A172 (cell line): ENCODE measurements at regions not wholly inside any gene's neighbourhood (a gene's known extent, or its start where the extent isn't known, plus 50 kb on each side); places are given as distances from the start of the nearest gene placed in this dataset.

Experiments
- DNase-seq: peaks from one replicate; pipeline ENCODE4 v3.0.0-alpha.2; 2015; ENCODE audit warnings: low spot score

DNA sequence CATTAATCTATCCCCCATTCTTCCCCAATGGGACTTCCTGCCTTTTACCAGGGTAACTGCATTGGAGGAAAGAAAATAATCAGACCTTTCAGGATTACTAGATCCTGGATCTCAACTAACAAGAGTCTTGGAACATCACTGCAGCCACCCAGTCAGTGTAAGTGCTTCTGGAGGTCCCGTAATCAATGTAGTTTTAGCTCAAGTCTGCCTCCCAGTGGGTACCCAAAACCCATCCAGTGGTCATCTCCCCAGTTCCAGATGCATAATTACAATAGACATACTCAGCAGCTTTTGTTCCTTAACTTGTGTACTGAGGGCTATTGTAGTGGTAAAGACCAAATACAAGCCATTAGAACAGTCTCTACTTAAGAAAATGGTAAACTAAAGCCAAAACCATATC, 319.1 kb downstream of the GPATCH2 start:
- DNase-seq, result no peak

DNA sequence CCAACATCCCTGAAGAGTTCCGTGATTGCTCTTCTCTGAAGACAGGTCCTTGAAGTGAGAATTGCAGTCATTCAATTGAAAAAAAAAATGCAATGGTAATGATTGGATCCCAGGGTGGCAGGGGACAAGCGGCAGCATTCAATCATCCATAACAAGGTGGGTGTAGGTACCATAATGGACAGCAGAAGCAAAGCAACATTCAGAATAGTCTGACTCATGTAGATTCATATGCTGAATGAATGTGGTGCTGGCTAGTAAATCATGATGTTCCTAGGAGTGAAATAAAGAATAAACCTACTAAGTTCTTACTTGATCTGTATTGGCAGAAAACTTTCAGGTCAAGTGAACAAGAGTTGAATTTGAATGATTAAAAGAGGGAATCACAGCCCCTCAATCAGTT, 319.6 kb downstream of the GPATCH2 start:
- no peak for DNase-seq

DNA sequence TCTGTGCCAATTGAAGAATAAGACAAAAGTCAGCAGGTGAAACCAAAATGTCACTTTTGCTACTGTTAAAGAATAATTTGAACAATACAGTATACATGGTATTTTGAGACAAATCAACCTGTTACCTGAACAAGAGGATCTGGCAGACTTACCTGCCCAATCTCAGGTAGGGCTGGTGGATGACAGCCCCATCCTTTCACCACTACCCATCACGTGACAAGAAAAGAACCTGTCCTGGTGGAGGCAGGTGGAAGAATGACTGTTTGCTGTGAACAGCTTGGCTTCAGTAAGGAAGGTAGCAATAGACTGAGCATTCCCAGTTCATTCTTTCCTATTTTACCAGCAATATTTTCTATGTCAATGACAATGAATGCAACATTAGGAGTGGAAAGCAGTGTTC, 349.6 kb downstream of the GPATCH2 start:
- no peak for DNase-seq

DNA sequence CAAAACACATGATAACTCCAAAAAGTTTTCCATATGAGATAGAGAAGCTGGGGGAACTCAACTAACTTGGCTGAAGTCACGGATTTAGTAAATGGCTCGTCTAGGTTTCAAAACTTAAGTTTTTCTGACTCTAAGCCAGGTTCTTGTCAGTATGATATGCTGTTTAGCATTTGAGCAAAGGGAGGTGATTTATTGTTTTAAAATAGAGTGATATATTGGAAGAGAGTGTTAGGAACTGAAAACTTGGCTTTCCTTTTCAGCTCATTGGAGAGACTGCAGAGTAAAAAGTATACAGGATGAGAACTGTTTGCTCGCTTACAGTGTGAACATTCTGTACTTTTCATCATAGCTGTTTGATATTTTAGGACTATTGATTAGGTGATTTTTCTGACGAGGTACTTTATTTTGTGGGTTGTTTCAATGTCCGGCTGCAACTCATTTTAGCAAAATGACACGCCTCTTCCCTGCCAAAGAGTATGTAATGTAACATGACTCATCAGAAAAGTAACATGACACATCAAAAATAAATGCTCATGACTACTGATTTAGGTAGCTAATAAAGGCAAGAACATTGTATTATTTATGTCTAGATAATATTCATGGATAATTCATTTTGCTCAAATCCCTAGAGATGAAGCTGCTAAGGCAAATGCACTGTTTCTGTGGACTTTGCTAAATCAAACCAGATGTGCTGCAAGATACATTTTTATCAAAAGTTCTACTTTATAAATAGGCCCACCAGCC, 355.1 kb downstream of the GPATCH2 start:
- peak; percentile 53 for DNase-seq

DNA sequence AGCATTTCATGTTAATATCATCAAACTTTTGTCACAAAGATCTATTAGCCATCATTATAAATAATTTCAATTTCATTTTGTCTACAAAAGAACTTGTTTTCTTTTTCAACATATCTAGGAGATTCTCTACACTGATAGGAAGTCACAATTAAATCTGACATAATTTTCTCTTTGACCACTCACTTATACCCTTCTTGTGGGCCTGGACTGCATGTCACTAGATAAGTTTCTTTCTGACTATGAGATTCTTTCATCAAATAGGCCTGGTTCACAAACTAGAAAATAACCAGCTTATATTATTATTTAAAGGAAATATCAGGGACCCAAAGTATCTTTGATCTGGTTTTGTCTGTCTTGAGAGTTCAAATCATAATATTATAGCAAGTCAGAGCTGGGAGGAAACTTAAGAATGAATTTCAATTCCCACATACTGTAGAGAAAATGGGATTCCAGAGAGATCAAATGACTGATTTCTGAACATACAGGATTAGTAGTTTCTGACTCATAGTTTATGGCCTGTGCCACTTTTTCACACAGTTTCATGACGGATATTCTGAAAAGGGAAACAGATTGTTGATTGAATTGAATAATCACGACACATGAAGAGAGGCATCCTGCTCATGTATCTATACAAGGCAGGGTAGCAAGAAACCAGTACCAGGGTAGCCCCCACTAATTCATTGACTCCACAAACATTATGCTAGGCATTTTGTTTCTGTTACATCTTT, 355.8 kb downstream of the GPATCH2 start:
- peak; percentile 52 for DNase-seq

DNA sequence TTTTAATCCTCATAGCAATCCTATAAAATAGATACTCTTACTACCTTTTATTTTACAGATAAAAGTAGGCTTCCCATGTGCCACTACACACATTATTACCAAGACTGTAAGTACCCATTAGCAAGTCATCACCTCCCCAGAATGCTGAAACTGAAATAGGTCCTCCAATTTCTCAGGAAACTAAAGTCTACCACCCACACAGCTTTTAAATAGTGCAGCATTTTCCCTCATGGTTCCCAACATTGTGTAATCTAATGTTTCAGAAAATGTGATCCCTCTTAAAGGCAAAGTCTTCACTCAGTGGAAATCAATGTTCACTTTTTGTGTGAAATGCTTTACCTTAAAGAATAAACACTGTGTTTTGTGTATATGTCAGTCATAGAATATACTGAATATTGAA, 356.5 kb downstream of the GPATCH2 start:
- no peak for DNase-seq

DNA sequence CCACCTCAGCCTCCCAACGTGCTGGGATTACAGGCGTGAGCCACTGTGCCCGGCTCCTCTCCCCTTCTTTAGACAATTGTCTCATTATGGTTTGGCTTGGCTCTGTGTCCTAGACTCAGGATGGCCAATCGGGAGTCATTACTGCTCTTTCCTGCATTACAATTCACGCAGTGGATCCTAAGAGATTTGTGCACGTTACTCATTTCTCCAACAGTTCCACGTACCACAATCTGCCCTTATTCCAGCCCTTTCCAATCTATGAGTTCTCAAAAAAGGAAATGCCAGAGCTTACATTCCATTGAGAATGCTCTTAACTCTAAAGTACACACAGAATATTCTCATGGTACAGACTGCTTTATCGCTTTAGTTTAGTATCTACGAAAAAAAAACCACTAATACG, 357.0 kb downstream of the GPATCH2 start:
- DNase-seq, result no peak

DNA sequence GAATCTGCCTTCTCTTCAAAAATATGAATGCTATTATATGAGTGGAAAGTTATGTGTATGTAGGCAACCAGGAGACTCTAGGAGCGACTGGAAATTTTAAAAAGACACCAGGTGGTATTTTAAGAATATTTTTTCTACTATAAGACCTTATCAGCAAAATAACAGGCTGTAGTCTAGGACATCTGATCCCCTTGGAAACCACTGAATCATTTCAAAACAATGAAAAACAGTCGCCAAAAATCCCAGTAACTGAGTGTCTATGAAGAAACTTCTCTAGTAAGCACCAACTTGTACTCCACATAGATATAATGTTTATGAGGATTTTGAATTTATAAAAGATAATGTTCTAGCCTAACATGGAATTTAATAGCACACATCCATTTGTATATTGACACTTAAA, 358.5 kb downstream of the GPATCH2 start:
- DNase-seq, result peak; percentile 21

DNA sequence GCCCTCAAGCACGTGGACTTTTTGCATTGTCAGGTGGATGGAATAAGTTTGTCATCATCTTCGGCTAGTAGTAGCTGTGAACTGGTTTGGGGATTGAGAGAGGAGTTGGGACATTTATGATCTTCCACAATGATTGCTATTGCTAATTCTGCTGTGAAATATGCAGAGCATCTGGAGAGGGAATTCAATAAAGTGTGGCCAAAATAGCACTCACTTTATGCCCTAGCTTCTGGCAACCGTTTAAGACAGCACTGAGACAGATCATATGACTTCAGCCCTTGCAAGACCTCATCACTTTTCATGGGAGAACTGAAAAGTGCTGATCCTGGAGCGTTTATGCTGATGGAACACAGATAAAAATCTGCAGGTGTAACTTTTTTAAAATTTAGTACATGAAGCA, 360.8 kb downstream of the GPATCH2 start:
- no peak for DNase-seq

DNA sequence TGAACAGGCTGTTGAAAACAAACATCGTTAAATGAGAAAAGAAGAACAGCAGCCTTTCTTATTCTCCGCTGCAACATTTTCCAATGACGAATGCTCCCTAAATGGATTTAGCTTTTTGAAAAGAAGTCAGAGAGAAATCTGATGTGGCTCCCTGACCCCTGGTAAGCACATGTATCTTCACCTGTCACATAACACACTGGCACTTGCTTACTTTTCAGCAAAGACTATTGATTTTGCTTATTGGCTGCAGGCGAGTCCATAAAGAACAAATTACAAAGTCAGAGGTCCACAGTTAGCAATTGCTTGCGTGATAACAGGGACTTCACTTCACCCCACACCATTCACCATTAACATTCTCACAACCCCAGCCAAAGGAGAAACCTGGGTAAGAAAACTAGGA, 362.8 kb downstream of the GPATCH2 start:
- no peak for DNase-seq

DNA sequence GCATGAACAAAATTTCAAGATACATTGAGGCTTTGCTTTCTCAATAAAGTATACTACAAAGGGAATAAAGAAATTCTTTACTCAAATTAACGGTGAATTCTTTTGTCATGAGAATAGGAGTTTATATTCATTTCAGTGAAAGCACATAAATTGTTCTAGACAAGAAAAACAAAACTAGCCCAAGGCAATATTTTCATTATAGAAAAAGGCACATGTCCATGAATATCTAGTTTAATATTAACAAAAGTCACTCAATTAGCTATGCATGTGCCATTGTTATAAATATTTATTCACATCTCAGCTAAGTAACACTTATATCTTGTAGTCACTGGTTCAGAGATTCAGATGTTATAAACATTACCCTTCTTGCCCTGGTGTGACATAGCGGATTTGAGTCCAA, 369.3 kb downstream of the GPATCH2 start:
- DNase-seq, result no peak

DNA sequence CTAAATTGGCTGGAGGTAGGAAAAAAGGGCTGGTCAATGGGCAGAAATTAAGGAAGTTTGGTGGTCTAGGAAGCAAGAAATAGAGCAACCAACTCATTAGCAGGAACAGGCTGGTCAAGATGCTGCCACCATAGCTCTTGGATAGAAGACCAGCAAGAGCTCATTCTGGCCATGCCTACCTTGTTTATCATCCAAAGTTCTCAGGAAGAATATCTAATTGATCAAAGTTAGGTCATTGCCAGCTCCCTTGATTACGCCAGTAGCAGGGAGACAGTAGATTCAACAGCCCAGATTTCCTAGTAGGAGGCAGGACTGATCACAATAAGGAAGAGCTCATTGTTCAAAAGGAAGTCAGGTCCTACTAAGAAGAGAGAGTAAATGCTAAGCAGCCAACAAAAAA, 370.2 kb downstream of the GPATCH2 start:
- no peak for DNase-seq

DNA sequence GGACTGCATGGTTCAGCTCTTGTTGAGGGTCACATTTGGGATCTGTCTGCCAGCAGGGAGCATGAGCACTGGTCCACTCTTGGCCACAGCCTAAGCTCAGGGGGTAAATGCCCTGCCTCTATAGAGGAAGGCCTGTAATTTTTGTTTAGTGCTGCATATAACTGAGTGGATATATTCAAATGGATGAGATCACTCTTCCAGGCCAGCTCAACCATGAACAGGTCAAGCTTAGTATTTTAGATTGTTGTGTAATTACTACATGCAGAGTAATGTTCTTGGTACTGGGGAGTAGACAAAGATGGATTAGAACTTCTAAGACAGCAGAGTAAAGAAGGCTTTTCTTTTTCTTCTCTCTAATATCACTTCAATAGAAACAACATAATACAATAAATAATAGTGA, 376.9 kb downstream of the GPATCH2 start:
- DNase-seq, result no peak

DNA sequence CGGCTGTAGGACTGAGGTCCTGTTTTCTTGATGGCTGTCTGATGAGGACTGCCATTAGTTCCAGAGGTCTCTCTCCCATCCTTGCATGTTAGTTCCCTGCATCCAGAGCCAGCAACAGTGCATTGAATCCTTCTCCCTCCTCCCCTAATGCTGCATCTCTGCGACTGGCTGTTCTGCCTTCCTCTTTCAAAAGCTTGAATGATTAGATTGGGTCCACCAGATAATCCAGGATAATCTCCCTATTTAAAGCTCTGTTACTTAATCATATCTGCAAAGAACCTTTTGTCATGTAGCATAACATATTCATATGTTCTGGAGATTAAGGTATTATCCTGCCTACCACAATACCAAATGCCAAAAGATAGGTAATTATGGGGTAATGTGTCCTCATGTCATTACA, 377.5 kb downstream of the GPATCH2 start:
- no peak for DNase-seq

DNA sequence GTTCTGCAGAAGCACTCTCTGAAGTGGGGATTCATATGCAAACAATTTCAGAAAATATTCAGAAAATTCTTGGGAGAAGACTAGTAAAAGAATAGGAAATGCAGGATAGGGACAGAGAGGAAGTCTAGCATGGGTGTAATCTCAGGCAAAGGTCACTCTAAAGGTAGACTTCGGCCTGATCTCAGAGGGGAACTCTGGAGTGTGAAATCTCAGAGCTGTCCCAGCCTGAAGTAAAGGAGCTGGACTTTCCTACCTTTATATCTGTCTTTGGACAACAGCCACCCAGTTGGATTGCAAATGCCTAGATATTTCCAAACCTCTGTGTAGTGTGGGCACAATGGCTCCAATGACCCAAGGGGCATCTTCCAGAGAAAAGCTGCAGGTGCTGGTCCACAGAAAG, 379.8 kb downstream of the GPATCH2 start:
- no peak for DNase-seq

DNA sequence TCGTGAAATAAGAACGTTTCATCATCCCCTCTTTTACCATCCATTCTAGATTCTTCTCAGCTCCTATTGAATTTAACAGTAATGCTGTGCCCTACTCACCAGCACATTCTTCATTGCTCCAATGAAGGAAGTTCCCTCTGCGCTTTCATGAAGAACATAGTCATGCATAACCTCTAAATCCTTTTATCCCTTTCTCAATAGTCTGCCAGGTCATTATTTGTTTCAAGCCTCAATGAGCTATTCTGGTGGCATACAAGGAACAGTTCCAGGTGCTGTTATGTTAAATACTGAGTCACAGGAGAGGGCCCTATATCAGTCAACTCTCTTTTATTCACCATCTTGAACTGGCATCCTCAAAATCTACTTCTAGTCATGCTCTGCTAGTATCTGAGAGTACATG, 381.0 kb downstream of the GPATCH2 start:
- DNase-seq, result no peak

DNA sequence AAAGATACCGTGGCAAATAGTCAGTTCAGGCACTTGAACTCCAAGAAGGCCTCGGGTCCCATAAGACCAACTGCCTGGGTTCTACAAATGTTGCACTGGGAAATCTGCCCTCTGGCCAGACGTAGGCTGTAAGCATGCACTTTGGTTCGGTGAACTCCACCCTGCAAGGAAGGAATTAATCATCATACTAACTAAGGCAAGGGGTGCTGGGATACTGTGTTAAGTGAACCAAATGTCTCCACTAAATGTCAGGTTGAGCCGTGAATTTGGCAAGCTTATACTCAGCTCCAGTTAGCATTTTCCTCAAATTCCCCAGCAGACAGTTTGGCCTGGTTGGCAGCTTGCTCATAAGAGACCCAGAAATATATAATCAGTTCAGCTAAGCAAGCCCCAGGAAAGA, 385.9 kb downstream of the GPATCH2 start:
- no peak for DNase-seq

DNA sequence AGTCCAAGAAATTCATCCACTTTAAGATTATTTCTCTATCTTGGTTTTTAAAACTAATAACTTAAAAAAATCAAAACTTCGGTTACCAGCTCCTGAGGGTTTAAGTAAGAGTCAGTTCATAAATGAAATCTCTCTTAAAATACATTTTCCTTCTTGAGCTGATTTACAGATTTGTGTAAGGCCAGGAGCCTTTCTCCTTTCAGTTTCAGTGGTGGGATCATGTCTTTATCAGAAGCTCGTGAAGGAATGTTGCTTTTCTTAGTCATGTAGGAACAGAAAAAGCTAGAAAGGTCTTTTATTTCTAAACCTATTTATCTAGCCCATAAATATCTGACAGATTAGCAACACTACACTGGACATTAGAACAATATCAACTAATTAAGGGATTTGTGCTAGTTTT, 390.2 kb downstream of the GPATCH2 start:
- no peak for DNase-seq

DNA sequence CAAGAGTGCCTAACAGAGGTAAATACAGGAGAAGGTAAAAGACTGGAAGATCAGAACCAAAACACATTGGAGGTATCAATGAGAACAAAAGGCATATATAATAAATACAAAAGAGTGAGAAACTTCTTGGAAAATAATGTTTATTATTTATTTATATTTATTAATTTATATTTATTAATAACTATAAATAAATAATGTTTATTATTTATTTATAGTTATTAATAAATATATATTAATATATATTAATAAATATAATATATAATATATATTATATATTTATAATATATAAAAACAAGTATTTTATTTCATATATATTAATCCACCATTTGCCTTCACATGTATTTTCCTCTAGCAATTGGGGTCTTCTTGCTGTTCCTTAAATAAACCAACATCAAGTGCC, 391.9 kb downstream of the GPATCH2 start:
- no peak for DNase-seq

DNA sequence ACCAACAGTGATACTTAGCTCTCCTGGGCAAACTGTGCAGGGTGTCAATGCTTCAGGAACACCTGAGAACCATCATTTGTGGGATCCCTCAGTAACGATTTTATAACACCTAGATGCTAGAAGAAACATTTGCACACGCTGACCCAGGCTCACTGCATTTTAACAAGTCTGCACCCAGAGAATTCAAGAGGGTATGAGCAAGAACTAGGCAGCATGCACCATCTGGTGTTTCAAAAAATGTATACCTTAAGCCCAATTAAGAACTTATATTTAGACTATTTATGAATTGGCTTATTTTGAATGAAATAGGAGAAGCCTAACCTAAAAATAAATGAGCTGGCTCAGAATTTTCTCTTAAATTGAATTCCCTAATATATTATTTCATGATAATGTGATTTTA, 400.5 kb downstream of the GPATCH2 start:
- DNase-seq, result no peak

DNA sequence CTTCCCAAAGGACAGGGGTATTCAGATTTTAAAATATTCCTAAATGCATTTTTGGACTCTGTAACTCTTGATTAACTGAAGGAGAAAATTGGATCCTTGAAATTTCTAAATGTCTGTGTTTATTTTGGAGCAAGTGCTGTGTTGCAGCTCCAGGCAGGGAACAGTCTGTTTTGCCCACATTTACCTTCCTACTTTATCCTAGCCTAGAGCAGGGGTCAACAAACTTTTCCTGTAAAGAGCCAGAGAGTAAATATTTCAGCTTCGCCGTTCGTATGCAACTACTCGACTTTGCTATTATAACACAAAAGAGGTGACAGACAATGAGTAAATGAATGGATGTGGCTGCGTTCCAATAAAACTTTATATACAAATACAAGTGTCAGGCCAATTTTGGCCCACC, 402.2 kb downstream of the GPATCH2 start:
- DNase-seq, result no peak

DNA sequence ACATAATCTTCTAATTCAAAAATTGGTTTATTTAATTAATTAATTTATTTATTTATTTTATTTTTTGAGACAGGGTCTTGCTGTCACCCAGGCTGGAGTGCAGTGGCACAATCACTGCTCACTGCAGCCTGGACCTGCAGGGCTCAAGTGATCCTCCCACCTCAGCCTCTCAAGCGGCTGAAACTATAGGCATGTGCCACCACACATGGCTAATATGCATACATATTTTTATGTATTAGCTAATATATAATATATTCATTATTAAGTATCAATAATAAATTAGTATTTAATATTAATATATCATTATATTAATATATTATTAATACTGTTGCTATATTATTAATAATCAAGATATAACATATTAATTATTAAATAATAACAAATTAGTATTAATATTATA, 406.7 kb downstream of the GPATCH2 start:
- DNase-seq, result no peak

DNA sequence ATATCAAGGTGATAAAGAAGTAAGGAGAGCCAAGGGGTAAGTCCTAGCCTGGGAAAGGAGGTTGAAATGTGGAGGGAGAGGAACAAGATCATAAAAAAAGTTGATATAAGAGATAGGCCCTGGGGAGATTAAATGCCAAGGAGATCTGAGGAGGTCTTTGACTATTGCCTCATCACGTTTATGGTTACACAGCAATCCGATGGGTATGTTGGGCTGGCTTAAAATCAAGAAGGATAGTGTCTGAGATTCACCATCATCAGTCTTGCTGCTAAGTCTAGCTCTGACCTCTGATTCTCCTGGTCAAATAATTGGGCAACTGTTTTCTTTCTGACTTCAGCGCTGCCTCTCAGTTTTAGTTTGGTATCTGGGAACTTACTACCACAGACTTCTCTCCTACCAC, 416.3 kb downstream of the GPATCH2 start:
- DNase-seq, result no peak

DNA sequence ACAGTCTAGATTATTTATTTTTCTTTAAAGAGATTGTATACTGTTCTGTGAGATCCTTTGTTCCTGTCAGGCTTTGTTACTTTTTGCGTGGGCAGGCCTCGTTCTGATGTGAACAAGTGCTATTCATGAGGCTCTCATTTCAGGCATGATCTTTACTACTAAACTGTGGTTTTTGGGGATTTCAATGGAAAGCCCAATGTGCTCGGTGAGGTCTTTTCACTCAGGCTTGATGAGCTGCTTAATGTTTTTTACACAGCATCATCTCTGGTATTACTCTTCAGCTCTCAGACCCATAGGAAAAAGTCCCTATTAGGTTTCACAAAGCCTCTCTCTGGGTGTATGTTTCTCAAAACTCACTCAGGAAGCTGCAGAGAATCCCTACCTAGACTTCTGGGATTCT, 419.4 kb downstream of the GPATCH2 start:
- DNase-seq, result no peak
